Small intestine (tissue), 7 donors: ENCODE measurements at regions not wholly inside any gene's neighbourhood (a gene's known extent, or its start where the extent isn't known, plus 50 kb on each side); places are given as distances from the start of the nearest gene placed in this dataset.

Experiments
- DNase-seq, 2 donors: peaks; one replicate each; pipeline versions ENCODE4 v3.0.0 to v3.0.0-alpha.2; 2013
- FAIRE-seq: peaks from 2 replicates; lab custom pipeline; 2012; peaks lifted over from hg19 to GRCh38; lab: Jason Lieb, UNC
- H3K27ac ChIP-seq, 3 donors: one replicate each; pipeline ENCODE4 v1.5.1; 2013; ENCODE audit warnings: low read length in 2 of 3, mild to moderate bottlenecking in 2 of 3, control low read depth in 1 of 3, inconsistent platforms in 1 of 3, low read depth in 1 of 3, moderate library complexity in 1 of 3
- H3K27me3 ChIP-seq, 3 donors: one replicate each; pipeline ENCODE4 v1.6.1; 2013; ENCODE audit warnings: low read length in 3 of 3, inconsistent platforms in 1 of 3; ENCODE audit not compliant: control insufficient read depth in 3 of 3, insufficient read depth in 3 of 3
- H3K36me3 ChIP-seq, 3 donors: one replicate each; pipeline ENCODE4 v1.6.1; 2013; ENCODE audit warnings: low read length in 3 of 3, inconsistent platforms in 1 of 3, low read depth in 1 of 3, mild to moderate bottlenecking in 1 of 3, moderate library complexity in 1 of 3; ENCODE audit not compliant: control insufficient read depth in 3 of 3, insufficient read depth in 2 of 3
- H3K4me1 ChIP-seq, 3 donors: one replicate each; pipeline ENCODE4 v1.6.1; 2013; ENCODE audit warnings: low read length in 2 of 3, inconsistent platforms in 1 of 3, low read depth in 1 of 3, mild to moderate bottlenecking in 1 of 3, moderate library complexity in 1 of 3; ENCODE audit not compliant: control insufficient read depth in 3 of 3, insufficient read depth in 2 of 3
- H3K4me3 ChIP-seq, 3 donors: one replicate each; pipeline ENCODE4 v1.5.1; 2013; ENCODE audit warnings: low read length in 3 of 3, control low read depth in 1 of 3, inconsistent platforms in 1 of 3, low read depth in 1 of 3, mild to moderate bottlenecking in 1 of 3, moderate library complexity in 1 of 3
- H3K9me3 ChIP-seq, 2 donors: one replicate each; pipeline ENCODE4 v1.6.1; 2013; ENCODE audit warnings: low read depth in 1 of 2, low read length in 1 of 2; ENCODE audit not compliant: control insufficient read depth in 2 of 2, insufficient read depth in 1 of 2
- WGBS, 3 donors: extraction: QIAGEN DNeasy Blood & Tissue Kit; methylation state at CpG; one replicate each; pipeline ENCODE4 v1.1.7; 2013; 5-methylcytosine and 5-hydroxymethylcytosine counted together
- donor health status: healthy with polysubstance abuse.
- donor health status: control.
- donor health status: control.
- donor health status: Bipolar disorder and iron deficiency.
- donor health status: healthy.

DNA sequence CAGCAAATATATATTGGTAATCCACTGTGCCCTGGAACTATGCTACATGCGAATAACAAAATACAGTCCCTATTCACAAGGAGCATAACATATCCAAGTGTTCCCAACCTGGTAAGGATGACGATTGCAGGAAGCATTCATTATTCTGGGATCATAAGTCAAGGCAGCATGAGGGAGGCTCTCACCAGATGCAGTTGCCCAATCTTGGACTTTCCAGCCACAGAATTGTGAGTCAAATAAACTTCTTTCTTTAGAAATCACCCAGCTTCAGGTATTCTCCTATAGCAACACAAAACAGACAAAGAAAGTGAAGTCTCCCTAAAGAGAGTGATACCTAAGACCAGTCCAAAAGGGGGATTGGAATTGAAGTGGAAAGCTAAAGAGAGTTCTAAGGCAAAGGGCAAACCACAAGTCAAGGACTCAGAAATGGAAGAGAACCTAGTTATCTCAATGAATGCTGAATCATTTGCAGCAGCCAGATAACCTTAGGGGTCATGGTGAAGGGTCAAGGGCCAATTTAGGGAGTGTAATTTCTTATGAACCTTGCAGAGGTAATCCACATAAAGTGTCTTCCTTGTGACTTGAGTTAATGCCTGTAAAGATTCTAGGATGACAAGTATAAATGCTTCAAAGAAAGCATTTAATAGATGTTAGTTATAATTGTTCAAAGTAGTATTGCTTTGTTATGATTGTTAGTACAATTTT lies 103.1 kb upstream of the PCDH7 start:
- Histone ChIP-seq H3K9me3 (no peaks in the 10 kb centered on the region), H3K36me3 (no peaks in the 10 kb centered on the region), H3K4me1 (no peaks in the 10 kb centered on the region), H3K4me3 (no peak overlapping the region), H3K27ac (no peak overlapping the region), H3K27me3 (no peaks in the 10 kb centered on the region)
- FAIRE-seq (no peak), DNase-seq (peak in 1 of 2 donors; percentile 1)
- WGBS, 3 donors: 86 to 90% (median 88%) methylated on average over 2 of the region's 2 CpGs

DNA sequence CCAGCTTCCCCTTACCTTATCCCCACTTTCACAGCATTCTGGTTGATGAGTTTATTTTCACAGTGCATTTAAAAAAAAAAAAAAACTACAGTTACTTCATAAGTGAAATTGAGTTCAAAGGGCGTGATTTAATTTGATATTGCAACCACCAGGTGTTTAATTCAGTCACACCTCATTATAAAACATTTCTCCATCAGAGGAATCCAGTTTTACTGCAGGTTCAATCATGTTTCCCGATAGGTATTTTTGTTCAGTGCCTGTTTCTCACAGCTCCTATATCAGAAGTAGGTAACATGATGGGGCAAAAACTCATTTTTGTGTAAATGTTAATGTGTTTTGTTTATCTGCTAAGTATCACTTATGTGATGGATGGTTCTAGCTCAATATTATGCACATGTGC lies 102.3 kb upstream of the PCDH7 start:
- H3K27ac ChIP-seq: no peak overlapping the region
- H3K27me3 ChIP-seq: no peaks in the 10 kb centered on the region
- no peaks in the 10 kb centered on the region for H3K36me3 ChIP-seq
- 17 to 52% (median 36%) methylated on average over 2 of the region's 2 CpGs for WGBS, 3 donors
- peak in 1 of 2 donors; percentile 37 for DNase-seq
- no peaks in the 10 kb centered on the region for H3K9me3 ChIP-seq
- no peak for FAIRE-seq
- H3K4me3 ChIP-seq: no peak overlapping the region
- no peaks in the 10 kb centered on the region for H3K4me1 ChIP-seq

DNA sequence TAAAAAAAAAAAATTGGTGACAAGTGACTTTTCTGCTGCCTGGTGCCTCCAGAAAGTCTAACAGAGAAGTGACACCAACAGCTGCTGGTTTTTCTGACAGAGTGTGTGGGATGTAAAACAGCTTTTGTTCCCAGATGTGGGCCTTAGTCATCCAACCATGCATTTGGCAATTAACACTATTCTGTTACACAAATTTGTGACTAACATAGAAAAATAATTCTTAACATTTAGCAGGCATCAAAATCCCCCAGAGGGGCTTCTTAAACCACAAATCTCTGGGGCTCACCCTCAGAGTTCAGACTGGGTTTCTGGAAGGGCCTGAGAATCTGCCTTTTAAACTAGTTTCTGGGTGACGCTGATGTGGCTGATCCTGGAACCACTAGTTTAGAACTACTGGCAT lies 100.5 kb upstream of the PCDH7 start:
- 3 to 49% (median 4%) methylated on average over 1 of the region's 1 CpG for WGBS, 3 donors
- H3K9me3 ChIP-seq: no peaks in the 10 kb centered on the region
- no peak overlapping the region for H3K27ac ChIP-seq
- DNase-seq (no peak), FAIRE-seq (no peak)
- H3K4me3 ChIP-seq: no peak overlapping the region
- H3K27me3 ChIP-seq: no peaks in the 10 kb centered on the region
- no peaks in the 10 kb centered on the region for H3K36me3 ChIP-seq
- no peaks in the 10 kb centered on the region for H3K4me1 ChIP-seq

DNA sequence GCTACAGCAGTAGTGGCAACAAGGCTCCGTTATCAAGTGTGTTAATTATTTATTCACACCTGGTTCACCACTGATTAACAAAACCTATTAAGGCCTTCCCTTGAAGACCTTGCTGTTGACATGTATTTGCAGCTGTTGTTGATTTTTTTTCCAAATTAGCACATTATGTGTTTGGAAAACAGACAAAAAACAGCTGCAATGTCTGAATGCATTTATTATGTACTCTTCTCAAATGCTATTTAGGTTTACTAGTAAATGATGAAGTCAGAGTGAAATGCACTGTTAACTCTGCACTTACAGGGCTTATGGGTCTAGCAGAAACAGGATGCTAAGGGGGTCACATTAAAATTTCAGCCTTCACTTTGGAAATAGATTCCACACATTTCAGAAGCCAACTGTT lies 99.5 kb upstream of the PCDH7 start:
- no peak overlapping the region for H3K27ac ChIP-seq
- no peak for DNase-seq
- no peak overlapping the region for H3K4me3 ChIP-seq
- no peaks in the 10 kb centered on the region for H3K4me1 ChIP-seq
- H3K9me3 ChIP-seq: no peaks in the 10 kb centered on the region
- no peak for FAIRE-seq
- WGBS, 3 donors: 3 to 48% (median 19%) methylated on average over 1 of the region's 1 CpG
- H3K36me3 ChIP-seq: no peaks in the 10 kb centered on the region
- H3K27me3 ChIP-seq: no peaks in the 10 kb centered on the region

DNA sequence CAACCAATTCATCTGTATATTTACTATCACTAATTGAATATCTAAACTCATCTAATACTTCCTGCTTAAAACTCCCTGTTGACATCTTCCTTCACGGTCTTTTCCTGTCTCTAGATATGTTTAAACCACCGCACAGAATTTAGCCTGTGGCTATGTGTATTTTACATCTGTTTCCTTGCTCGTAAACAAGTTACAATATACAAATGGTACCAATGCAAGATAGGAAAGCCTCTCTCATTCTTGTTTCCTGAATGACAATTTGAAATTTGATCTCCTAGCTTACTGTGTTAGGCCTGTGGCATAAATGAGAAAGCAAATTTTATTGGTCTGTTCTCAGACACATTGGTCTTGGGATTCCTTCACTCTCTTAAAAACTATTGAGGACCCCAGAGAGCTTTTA lies 89.7 kb upstream of the PCDH7 start:
- Histone ChIP-seq H3K27ac (no peak overlapping the region), H3K9me3 (no peaks in the 10 kb centered on the region), H3K27me3 (no peaks in the 10 kb centered on the region), H3K4me1 (no peaks in the 10 kb centered on the region), H3K36me3 (no peaks in the 10 kb centered on the region), H3K4me3 (no peak overlapping the region)
- FAIRE-seq (no peak), DNase-seq (no peak)
- 67 to 75% (median 72%) methylated on average over 3 of the region's 3 CpGs for WGBS, 3 donors

DNA sequence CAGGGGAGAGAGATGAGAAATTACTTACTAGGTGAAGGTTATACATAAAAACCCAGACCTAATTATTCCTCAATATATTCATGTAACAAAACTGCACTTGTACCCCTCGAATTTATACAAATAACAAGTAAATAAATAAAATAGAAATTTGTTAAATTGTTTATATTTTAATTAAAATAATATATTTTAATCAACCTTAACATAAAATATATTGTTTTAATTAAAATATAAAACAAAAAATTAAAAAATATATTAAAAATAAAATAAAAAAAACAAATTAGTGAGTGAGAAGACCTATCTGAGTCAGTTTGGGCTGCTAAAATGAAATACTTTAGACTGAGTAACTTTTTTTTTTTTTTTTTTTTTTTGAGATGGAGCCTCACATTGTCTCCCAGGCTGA lies 87.4 kb upstream of the PCDH7 start:
- WGBS, 3 donors: 51 to 75% (median 53%) methylated on average over 1 of the region's 1 CpG
- H3K27me3 ChIP-seq: no peaks in the 10 kb centered on the region
- FAIRE-seq (peak; percentile 89), DNase-seq (no peak)
- H3K4me3 ChIP-seq: no peak overlapping the region
- H3K27ac ChIP-seq: no peak overlapping the region
- H3K36me3 ChIP-seq: no peaks in the 10 kb centered on the region
- H3K9me3 ChIP-seq: no peaks in the 10 kb centered on the region
- no peaks in the 10 kb centered on the region for H3K4me1 ChIP-seq

DNA sequence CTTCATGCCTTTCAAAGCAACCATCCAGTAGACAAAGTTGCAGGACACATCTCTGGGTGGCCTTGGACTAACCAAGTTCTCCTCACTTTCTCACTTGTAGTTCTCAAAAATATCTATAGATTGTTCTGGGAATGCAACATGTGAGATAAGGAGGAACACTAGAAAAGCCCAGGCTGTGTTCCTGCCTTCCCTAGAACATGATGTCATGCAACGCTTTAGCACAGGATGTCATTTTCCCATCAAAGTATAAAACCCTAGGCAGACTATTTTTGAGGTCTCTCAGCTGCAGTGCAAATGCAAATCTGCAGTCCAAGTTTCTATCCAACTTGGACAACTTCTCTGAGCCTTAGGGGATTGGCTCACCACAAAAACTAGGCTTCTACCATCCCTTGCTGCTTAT lies 78.8 kb upstream of the PCDH7 start:
- Histone ChIP-seq H3K27ac (no peak overlapping the region), H3K9me3 (no peaks in the 10 kb centered on the region), H3K27me3 (no peaks in the 10 kb centered on the region), H3K36me3 (no peaks in the 10 kb centered on the region), H3K4me3 (no peak overlapping the region), H3K4me1 (no peaks in the 10 kb centered on the region)
- WGBS, 3 donors: 81 to 94% (median 83%) methylated on average over 1 of the region's 1 CpG
- no peak for DNase-seq
- no peak for FAIRE-seq

DNA sequence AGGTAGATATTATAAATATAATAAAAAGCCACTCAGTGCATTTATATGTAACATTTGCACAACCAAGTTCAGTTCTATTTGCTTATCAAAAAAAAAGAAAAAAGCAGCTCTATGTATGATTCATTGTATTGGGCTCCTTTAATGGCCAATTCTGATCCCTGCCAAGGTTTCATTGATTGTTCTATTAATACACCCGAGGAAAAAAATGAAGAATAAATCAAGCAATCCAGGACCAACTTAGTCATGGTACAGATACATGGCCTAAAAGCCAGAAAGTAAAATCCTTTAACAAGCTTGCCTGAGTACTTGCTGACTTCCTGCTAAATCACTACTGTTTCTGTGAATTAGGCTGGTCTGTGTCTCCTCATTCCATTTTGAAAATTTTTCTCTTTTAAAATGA lies 77.6 kb upstream of the PCDH7 start:
- no peak overlapping the region for H3K4me3 ChIP-seq
- H3K27me3 ChIP-seq: no peaks in the 10 kb centered on the region
- DNase-seq (no peak), FAIRE-seq (no peak)
- no peak overlapping the region for H3K27ac ChIP-seq
- 6 to 41% (median 9%) methylated on average over 1 of the region's 1 CpG for WGBS, 3 donors
- H3K36me3 ChIP-seq: no peaks in the 10 kb centered on the region
- H3K9me3 ChIP-seq: no peaks in the 10 kb centered on the region
- no peaks in the 10 kb centered on the region for H3K4me1 ChIP-seq

DNA sequence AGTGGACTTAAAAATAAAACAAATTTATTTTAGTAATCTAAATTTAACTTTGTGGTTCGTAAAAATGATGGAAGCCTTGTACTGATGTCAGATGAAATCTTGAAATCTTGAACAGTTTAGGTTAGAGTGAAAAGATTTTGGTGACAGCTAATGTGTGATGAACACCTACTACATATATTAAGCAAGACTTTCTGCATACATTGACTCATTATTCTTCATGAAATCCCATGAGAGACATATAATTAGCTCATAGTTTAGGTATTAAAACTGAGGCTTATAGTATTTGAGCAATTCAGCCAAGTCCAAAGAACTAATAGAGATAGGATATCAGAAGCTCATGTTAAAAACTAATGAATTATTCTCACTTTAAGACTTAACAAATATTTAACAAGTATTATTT lies 66.9 kb upstream of the PCDH7 start:
- DNase-seq: no peak
- 51 to 66% (median 56%) methylated on average over 1 of the region's 1 CpG for WGBS, 3 donors
- no peak for FAIRE-seq

More for the DNA sequence above, 66.9 kb upstream of the PCDH7 start:
- Histone ChIP-seq H3K9me3 (no peaks in the 10 kb centered on the region), H3K27me3 (no peaks in the 10 kb centered on the region), H3K36me3 (no peaks in the 10 kb centered on the region), H3K27ac (no peak overlapping the region), H3K4me1 (no peaks in the 10 kb centered on the region), H3K4me3 (no peak overlapping the region)
